ENCODE measurements at regions not wholly inside any gene's neighbourhood (a gene's known extent, or its start where the extent isn't known, plus 50 kb on each side); places are given as distances from the start of the nearest gene placed in this dataset.

- no peak for TF ChIP-seq GATA3 (IDR thresholded peaks at IDR 0.05; ENCODE audit: low read depth, low read length)
- no peak for TF ChIP-seq GATA2 (IDR thresholded peaks at IDR 0.05; ENCODE audit: low read depth, low read length)
Measured at GRCh38 chr10:110429301-110429700, 68.4 kb upstream of the DUSP5 start.
